GM12865 (cell line): ENCODE measurements at regions not wholly inside any gene's neighbourhood (a gene's known extent, or its start where the extent isn't known, plus 50 kb on each side); places are given as distances from the start of the nearest gene placed in this dataset.
A peak's percentile ranks its signal among the peaks of the same experiment; 100 is the strongest.

ENCODE experiments used
- DNase-seq: peaks from one replicate; pipeline ENCODE4 v3.0.0; 2010; ENCODE audit warnings: low read depth
- H3K4me3 ChIP-seq: 2 replicates; pipeline ENCODE4 v1.5.1; 2011; ENCODE audit warnings: mild to moderate bottlenecking, low read depth, low read length, control low read depth
- TF ChIP-seq, protein P1 (sequence below): IDR thresholded peaks from 2 replicates; pipeline ENCODE4 v1.5.1; 2011; ENCODE audit warnings: low read length, control low read depth, low read depth, inconsistent platforms; ENCODE audit not compliant: insufficient read depth; ENCODE audit errors: missing control alignments

DNA sequence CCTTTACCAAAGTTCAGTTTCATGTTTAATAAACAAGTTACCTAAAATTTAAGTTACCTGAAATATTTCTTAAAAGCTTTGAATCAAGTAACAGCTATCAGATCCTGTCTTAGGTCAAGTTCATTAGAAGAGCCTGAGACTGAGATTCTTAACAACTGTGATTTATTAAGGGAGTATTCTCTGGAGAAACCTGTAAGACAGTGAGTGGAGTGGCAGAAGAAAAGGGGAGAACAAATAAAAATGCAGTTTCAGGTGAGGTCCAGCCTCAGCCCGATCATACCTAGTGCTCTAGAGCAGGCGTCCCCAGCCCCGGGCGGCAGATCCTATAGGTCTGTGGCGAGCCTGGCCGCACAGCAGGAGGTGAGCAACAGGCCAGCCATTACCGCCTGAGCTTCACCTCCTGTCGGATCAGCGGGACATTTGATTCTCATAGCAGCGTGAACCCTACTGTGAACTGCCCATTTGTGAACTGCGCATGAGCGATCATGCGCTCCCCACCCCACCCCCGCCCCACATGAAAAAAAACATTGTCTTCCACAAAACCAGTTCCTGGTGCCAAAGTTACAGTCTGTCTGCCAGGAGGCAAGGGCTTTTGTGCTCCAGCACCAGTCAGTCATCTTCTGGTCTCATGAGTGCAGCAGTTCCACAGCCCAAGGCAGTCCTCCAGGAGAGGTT is 59.2 kb upstream of the ADGRB3 start:
- DNase-seq, result no peak
- H3K4me3 ChIP-seq, result no peak overlapping the region

DNA sequence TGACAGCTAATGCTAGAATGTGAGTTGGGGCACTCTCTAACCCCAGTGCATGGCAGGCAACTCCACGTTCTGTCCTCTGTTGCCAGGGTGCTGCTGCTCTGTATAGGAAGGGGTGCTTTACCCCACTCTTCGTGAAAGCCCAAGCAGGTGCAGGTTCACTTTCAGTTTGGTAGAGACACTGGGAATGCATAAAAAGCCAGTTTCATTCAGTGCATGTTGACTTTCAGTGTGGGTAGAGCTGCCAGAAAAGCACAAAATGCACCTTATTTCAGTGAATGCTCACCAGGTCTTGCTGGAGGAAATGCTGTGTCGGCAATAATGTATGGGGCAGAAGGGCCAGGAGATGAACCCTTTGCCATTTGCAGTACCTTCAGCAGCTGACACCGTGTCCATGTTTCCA is 62.1 kb upstream of the ADGRB3 start:
- peak; percentile 1 for DNase-seq
- TF ChIP-seq, protein P1, sequence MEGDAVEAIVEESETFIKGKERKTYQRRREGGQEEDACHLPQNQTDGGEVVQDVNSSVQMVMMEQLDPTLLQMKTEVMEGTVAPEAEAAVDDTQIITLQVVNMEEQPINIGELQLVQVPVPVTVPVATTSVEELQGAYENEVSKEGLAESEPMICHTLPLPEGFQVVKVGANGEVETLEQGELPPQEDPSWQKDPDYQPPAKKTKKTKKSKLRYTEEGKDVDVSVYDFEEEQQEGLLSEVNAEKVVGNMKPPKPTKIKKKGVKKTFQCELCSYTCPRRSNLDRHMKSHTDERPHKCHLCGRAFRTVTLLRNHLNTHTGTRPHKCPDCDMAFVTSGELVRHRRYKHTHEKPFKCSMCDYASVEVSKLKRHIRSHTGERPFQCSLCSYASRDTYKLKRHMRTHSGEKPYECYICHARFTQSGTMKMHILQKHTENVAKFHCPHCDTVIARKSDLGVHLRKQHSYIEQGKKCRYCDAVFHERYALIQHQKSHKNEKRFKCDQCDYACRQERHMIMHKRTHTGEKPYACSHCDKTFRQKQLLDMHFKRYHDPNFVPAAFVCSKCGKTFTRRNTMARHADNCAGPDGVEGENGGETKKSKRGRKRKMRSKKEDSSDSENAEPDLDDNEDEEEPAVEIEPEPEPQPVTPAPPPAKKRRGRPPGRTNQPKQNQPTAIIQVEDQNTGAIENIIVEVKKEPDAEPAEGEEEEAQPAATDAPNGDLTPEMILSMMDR, result no peak
- no peak overlapping the region for H3K4me3 ChIP-seq

More for the DNA sequence above, 59.2 kb upstream of the ADGRB3 start:
- TF ChIP-seq, protein P1, result no peak

DNA sequence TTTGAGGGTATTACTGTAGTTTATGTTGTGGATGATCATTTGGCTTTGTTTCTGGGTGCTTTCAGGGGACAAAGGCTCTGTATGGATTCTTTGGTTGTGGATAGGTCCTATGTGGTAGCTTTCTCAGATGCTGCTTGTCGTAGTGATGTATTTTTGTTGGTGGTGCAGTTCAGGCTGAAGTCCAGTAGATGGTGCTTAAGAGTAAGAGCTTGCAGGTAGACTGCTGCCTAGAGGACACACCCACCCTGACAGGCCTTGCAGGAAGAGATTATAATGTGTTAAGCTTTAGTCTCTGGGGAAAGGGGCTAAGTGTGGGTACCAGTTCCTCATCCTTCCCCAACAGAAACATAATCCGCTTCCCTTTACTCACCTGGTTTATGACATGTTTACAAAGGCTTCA is 62.6 kb upstream of the ADGRB3 start:
- peak; percentile 75 for DNase-seq
- H3K4me3 ChIP-seq, result no peak overlapping the region
- TF ChIP-seq, protein P1, result peak; percentile 80

DNA sequence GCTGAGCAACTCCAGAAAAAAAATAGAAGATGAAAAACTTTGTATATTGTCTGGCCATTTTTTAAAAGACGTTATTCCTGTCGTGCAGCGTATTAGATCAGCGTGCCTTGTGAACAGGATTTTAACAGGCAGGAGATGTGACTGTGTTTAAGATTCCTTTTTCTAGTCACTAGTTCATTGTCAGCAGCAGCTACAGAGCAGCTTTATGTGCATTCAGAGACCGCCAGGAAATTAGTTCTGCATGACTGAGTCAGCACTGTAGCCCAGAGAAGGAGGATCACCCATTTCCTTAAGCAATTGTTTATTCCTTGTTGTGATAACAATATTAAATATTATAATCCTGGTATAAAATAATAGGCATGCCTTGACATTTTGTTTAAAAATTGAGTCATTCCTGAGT is 75.4 kb upstream of the ADGRB3 start:
- no peak overlapping the region for H3K4me3 ChIP-seq
- DNase-seq, result no peak
- TF ChIP-seq, protein P1, result no peak

DNA sequence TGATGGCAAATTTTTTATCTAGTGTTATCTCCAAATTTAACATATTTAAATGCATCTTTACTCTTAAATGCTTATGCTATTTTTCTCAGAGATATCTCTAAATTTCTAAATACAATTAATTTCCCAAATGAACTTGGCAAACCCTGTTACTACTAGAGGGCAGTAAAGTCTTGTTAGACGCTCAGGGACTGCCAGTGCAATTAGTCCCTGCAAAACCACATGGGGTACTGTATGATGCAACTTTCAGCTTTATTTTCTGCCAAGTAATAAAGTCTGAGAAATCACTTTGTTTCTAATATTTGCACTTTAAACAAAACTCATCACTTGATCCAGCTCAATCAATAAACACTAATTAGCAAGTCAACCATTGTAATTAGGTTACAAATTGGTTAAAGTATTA is 76.0 kb upstream of the ADGRB3 start:
- H3K4me3 ChIP-seq, result no peak overlapping the region
- no peak for DNase-seq
- TF ChIP-seq, protein P1, result no peak

DNA sequence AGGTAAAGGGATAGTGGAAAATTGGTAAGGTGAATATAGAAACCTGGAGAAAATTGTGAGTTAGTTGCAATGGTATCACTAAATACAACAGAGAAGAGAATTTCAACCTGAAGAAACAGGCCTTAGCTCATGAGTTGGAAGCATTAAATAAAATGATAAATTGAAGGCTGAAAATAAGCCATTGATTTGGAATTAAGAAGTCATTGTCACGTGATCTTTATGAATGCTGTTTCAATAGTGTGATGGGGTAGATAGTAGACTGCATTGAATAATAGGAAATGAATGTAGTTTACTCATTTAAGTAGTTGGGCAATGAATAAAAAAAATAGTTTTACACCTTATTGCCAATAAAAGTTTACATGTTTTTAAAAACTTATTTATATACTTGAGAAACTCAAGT is 88.5 kb upstream of the ADGRB3 start:
- DNase-seq, result no peak
- H3K4me3 ChIP-seq, result no peak overlapping the region
- TF ChIP-seq, protein P1, result no peak

DNA sequence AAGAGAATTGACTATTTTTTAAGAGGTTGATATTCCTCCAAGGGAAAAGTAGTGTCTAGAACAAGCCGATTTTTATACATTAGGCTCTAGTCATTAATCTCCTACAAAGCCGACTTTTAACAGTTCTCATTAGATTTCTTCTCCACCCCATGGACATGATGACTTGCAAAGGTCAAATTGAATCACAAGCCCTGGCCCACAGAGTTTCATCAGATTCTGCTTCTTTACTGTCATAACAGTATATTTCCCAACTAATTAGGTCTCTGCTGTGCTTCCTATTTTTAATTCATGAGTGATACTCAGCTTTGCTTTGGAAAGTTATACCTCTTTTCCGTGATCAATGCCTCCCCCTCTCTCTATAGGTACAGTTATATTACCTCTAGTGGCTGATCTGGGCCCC is 90.6 kb upstream of the ADGRB3 start:
- no peak for DNase-seq
- TF ChIP-seq, protein P1, result no peak
- no peak overlapping the region for H3K4me3 ChIP-seq
